GM18519 (cell line): ENCODE measurements at regions not wholly inside any gene's neighbourhood (a gene's known extent, or its start where the extent isn't known, plus 50 kb on each side); places are given as distances from the start of the nearest gene placed in this dataset.

Experiments used
- ATAC-seq: cut with Tn5 transposase; IDR thresholded peaks from one replicate; pipeline ENCODE4 v1.9.1; 2021; ENCODE audit warnings: mild to moderate bottlenecking, moderate library complexity; ENCODE audit not compliant: unreplicated experiment, low FRiP score

- peak; percentile 92 for ATAC-seq
Observed at GRCh38 chr11:86193297-86194095, 51.1 kb upstream of the EED start.

GRCh38 chr11:86192519-86193257 lies 51.9 kb upstream of the EED start:
- ATAC-seq: no peak

GRCh38 chr11:86191874-86192273 lies 52.7 kb upstream of the EED start:
- no peak for ATAC-seq

- no peak for ATAC-seq
Observed at GRCh38 chr11:86187027-86187426, 57.5 kb upstream of the EED start.

- no peak for ATAC-seq
Observed at GRCh38 chr11:86186386-86186785, 58.2 kb upstream of the EED start.

GRCh38 chr11:86185381-86185750 lies 59.2 kb upstream of the EED start:
- ATAC-seq: no peak

- no peak for ATAC-seq
Observed at GRCh38 chr11:86184728-86185380, 59.7 kb upstream of the EED start.

GRCh38 chr11:86183694-86184093 lies 60.9 kb upstream of the EED start:
- ATAC-seq: no peak

- ATAC-seq: peak; percentile 41
Observed at GRCh38 chr11:86182976-86183584, 61.5 kb upstream of the EED start.

GRCh38 chr11:86181379-86181778 lies 63.2 kb upstream of the EED start:
- no peak for ATAC-seq

- no peak for ATAC-seq
Observed at GRCh38 chr11:86180851-86181250, 63.7 kb upstream of the EED start.

- no peak for ATAC-seq
Observed at GRCh38 chr11:86180423-86180822, 64.1 kb upstream of the EED start.

- ATAC-seq: no peak
Observed at GRCh38 chr11:86179646-86180064, 64.9 kb upstream of the EED start.

GRCh38 chr11:86177302-86177701 lies 67.3 kb upstream of the EED start:
- ATAC-seq: no peak

- ATAC-seq: peak; percentile 65
Observed at GRCh38 chr11:86176165-86176884, 68.2 kb upstream of the EED start.

- ATAC-seq: no peak
Observed at GRCh38 chr11:86175626-86176025, 68.9 kb upstream of the EED start.

- ATAC-seq: no peak
Observed at GRCh38 chr11:86175191-86175590, 69.4 kb upstream of the EED start.

- ATAC-seq: no peak
Observed at GRCh38 chr11:86174101-86175046, 70.2 kb upstream of the EED start.

- ATAC-seq: no peak
Observed at GRCh38 chr11:86172894-86173293, 71.7 kb upstream of the EED start.
